OCI-LY3 (cell line): ENCODE measurements at regions not wholly inside any gene's neighbourhood (a gene's known extent, or its start where the extent isn't known, plus 50 kb on each side); places are given as distances from the start of the nearest gene placed in this dataset.

ENCODE experiments used
- H2AFZ ChIP-seq: fragments of 200-600, 300-600 bp; shearing (Covaris generic); 2 replicates; pipeline ENCODE4 v1.6.0; 2014; ENCODE audit warnings: antibody characterized with exemption, low read depth, low read length
- H3K27ac ChIP-seq: fragments of 200-600, 300-600 bp; sonication (generic); 2 replicates; pipeline ENCODE4 v1.5.1; 2014; ENCODE audit warnings: mild to moderate bottlenecking, low read length, moderate library complexity, mixed read lengths
- H3K27me3 ChIP-seq: fragments of 200-600, 300-600 bp; sonication (generic); 2 replicates; pipeline ENCODE4 v1.6.1; 2014; ENCODE audit warnings: low read depth, low read length, mixed read lengths
- H3K36me3 ChIP-seq: fragments of 200-600, 300-600 bp; sonication (generic); replicated peaks from 2 replicates; pipeline ENCODE3; 2014; ENCODE audit warnings: low read depth, low read length, mixed read lengths
- H3K4me1 ChIP-seq: fragments of 300-600, 200-600 bp; sonication (generic); 2 replicates; pipeline ENCODE4 v1.6.1; 2014; ENCODE audit warnings: low read length, mixed read lengths
- H3K4me2 ChIP-seq: fragments of 200-600, 300-600 bp; sonication (generic); 2 replicates; pipeline ENCODE4 v1.6.1; 2014; ENCODE audit warnings: low read length, mixed read lengths
- H3K4me3 ChIP-seq: fragments of 300-600, 200-600 bp; sonication (generic); 2 replicates; pipeline ENCODE4 v1.5.1; 2014; ENCODE audit warnings: antibody characterized with exemption, mild to moderate bottlenecking, low read length, moderate library complexity
- H3K79me2 ChIP-seq: fragments of 300-600, 200-600 bp; shearing (Covaris generic); 2 replicates; pipeline ENCODE4 v1.6.1; 2014; ENCODE audit warnings: mild to moderate bottlenecking, low read length, mixed read lengths
- H3K9ac ChIP-seq: fragments of 300-600, 200-600 bp; shearing (Covaris generic); 2 replicates; pipeline ENCODE4 v1.6.0; 2014; ENCODE audit warnings: mild to moderate bottlenecking, low read length, moderate library complexity
- H3K9me3 ChIP-seq: fragments of 200-600, 300-600 bp; shearing (Covaris generic); 2 replicates; pipeline ENCODE4 v1.6.1; 2014; ENCODE audit warnings: low read length, mixed read lengths; ENCODE audit not compliant: insufficient read depth
- H4K20me1 ChIP-seq: fragments of 200-600, 300-600 bp; sonication (generic); 2 replicates; pipeline ENCODE4 v1.6.1; 2016; ENCODE audit warnings: low read length, mixed read lengths; ENCODE audit not compliant: insufficient read depth
- EZH2phosphoT487 ChIP-seq: fragments of 200-600 bp; shearing (Covaris generic); IDR thresholded peaks from 2 replicates; pipeline ENCODE4 v1.6.1; 2018; ENCODE audit warnings: antibody characterized with exemption, mixed run types, low read depth
- TF ChIP-seq, protein P1 (sequence below): fragments of 200-600, 300-600 bp; sonication (generic); IDR thresholded peaks from 2 replicates; pipeline ENCODE4 v1.5.1; 2014; ENCODE audit warnings: antibody characterized with exemption, low read length, low read depth

DNA sequence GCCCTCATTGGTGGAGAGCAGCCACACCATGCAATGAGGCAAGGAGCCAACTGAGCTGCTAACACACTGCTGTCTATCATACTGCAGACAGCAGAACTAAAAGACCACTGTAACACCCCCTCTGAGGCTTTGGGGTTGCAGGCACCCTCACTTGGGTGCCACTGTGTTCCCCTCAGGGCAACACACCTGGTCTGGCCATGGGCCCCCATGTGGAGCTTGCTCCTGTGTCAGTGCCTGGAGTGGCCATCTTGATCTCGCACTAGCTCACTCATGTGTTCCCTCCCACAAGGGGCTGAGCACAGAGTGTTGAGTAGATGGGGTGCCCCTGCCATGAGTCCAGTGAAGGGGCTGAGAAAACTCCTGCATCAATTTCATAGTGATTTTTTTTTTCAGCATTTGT is 532.4 kb upstream of the FTMT start:
- TF ChIP-seq, protein P1, sequence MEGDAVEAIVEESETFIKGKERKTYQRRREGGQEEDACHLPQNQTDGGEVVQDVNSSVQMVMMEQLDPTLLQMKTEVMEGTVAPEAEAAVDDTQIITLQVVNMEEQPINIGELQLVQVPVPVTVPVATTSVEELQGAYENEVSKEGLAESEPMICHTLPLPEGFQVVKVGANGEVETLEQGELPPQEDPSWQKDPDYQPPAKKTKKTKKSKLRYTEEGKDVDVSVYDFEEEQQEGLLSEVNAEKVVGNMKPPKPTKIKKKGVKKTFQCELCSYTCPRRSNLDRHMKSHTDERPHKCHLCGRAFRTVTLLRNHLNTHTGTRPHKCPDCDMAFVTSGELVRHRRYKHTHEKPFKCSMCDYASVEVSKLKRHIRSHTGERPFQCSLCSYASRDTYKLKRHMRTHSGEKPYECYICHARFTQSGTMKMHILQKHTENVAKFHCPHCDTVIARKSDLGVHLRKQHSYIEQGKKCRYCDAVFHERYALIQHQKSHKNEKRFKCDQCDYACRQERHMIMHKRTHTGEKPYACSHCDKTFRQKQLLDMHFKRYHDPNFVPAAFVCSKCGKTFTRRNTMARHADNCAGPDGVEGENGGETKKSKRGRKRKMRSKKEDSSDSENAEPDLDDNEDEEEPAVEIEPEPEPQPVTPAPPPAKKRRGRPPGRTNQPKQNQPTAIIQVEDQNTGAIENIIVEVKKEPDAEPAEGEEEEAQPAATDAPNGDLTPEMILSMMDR, result no peak
- no peak for TF ChIP-seq EZH2phosphoT487
- H3K4me3 ChIP-seq, result no peak overlapping the region
- H3K79me2 ChIP-seq, result no peaks in the 10 kb centered on the region
- no peaks in the 10 kb centered on the region for H3K36me3 ChIP-seq
- no peak overlapping the region for H3K9ac ChIP-seq
- no peak overlapping the region for H3K4me2 ChIP-seq
- no peaks in the 10 kb centered on the region for H3K9me3 ChIP-seq
- no peak overlapping the region for H2AFZ ChIP-seq
- H3K27ac ChIP-seq, result no peak overlapping the region
- H3K4me1 ChIP-seq, result no peaks in the 10 kb centered on the region
- no peaks in the 10 kb centered on the region for H3K27me3 ChIP-seq
- H4K20me1 ChIP-seq, result no peaks in the 10 kb centered on the region

DNA sequence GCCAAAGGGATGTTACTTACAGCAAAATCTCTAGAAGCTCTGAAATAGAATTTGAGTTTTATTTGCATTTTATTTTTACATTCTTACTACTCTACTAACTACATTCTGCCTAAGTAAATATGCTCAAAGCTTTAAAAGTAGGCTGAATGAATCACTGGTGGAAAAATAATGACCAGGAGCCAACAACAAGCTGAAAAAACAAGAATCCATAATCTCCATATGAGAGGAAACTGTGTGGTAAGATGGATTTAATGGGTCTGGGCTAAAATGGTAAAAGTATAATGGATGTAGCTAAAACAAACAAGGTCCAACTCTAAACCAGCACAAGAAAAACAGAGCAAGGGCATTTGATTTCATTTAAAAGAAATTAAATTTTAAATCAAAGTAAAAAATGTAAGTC is 525.8 kb upstream of the FTMT start:
- Histone ChIP-seq H4K20me1 (no peaks in the 10 kb centered on the region), H3K9me3 (no peaks in the 10 kb centered on the region), H3K27ac (no peak overlapping the region), H3K4me3 (no peak overlapping the region), H3K9ac (no peak overlapping the region), H3K4me2 (no peak overlapping the region), H3K4me1 (no peaks in the 10 kb centered on the region), H2AFZ (no peak overlapping the region), H3K27me3 (no peaks in the 10 kb centered on the region), H3K79me2 (no peaks in the 10 kb centered on the region), H3K36me3 (no peaks in the 10 kb centered on the region)
- no peak for TF ChIP-seq EZH2phosphoT487
- TF ChIP-seq, protein P1, result no peak

DNA sequence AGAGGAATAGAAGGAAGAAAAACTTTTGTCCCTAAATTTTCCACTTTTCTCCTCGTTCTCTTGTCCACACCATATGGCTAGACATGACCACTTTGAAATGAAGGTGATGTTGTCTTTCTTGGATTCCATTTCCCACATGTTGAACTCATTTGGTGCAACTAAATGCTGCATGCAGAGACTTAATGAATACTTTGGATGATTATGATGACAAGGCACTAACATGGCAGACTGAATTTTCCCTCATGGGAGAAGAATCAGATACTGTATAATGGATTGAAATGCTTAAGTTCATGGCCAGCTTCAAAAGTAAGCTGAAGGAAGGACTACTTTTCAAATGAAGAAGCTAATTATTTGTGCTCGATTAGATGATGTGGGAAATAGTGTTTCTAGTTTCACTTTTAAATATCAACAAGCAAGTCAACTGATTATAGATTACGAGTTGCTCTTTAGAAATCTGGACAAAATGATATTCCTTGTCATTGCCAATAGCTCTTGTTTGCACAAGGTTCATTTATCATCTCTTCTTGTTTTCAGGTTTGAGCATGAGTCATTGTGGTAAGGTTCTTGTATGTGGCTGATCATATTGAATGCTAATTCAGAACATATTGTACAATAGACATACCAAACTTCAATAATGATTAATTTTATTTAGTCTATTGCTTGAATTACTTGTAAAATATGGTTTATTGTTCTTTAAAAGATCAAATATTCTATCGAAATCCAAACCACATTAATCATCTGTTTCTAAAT is 501.3 kb upstream of the FTMT start:
- TF ChIP-seq EZH2phosphoT487, result no peak
- TF ChIP-seq, protein P1, result no peak
- Histone ChIP-seq H3K27me3 (no peaks in the 10 kb centered on the region), H4K20me1 (no peaks in the 10 kb centered on the region), H3K4me3 (no peak overlapping the region), H3K9ac (no peak overlapping the region), H3K4me1 (no peaks in the 10 kb centered on the region), H3K27ac (no peak overlapping the region), H3K36me3 (no peaks in the 10 kb centered on the region), H3K4me2 (no peak overlapping the region), H2AFZ (no peak overlapping the region), H3K9me3 (no peaks in the 10 kb centered on the region), H3K79me2 (no peaks in the 10 kb centered on the region)

DNA sequence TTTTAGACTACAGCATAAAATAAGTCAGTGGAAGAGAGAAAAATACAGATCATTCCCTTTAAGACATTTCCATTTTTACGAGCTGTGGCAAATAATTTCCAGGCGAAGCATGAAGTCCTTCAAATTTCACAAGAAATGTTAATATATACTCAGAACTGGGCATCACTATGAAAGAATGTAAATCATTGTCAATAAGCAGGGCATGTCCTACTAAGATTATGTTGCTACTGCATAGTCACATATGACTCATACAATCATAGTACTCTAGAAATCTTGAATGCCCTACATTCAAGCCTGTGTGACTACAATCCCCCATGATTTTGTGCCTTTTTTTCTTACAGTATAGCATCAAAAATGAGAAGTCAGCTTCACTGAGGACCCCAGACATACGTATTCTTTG is 485.2 kb upstream of the FTMT start:
- Histone ChIP-seq H3K4me3 (no peak overlapping the region), H3K4me1 (no peaks in the 10 kb centered on the region), H3K27me3 (no peaks in the 10 kb centered on the region), H3K79me2 (no peaks in the 10 kb centered on the region), H3K27ac (no peak overlapping the region), H4K20me1 (no peaks in the 10 kb centered on the region), H3K9ac (no peak overlapping the region), H3K9me3 (no peaks in the 10 kb centered on the region), H2AFZ (no peak overlapping the region), H3K36me3 (no peaks in the 10 kb centered on the region), H3K4me2 (no peak overlapping the region)
- TF ChIP-seq, protein P1, result no peak
- TF ChIP-seq EZH2phosphoT487, result no peak
